K562 (cell line): ENCODE measurements at regions not wholly inside any gene's neighbourhood (a gene's known extent, or its start where the extent isn't known, plus 50 kb on each side); places are given as distances from the start of the nearest gene placed in this dataset.

ENCODE experiments used
- CTCF ChIP-seq, 3 experiments: IDR thresholded peaks in 2 of 3; conservative IDR thresholded peaks in 1 of 3; 2 replicates each; pipeline ENCODE4 v1.5.1; 2011 to 2012; ENCODE audit warnings: low read length in 3 of 3, mild to moderate bottlenecking in 3 of 3, control low read depth in 2 of 3, improper control_type of control experiment in 1 of 3, inconsistent platforms in 1 of 3, low read depth in 1 of 3, mixed read lengths in 1 of 3, moderate library complexity in 1 of 3; ENCODE audit not compliant: insufficient read depth in 2 of 3
- HDAC2 ChIP-seq: fragments of 450-650 bp; IDR thresholded peaks from 2 replicates; pipeline ENCODE4 v1.6.1; 2016; ENCODE audit warnings: mild to moderate bottlenecking
- JUN ChIP-seq, 2 experiments: sonication (generic) in 1 of 2; formaldehyde crosslinking in 1 of 2; IDR thresholded peaks; 2 replicates each; pipeline versions ENCODE4 v1.6.1 to v1.8.0; 2012 to 2022; ENCODE audit warnings: borderline replicate concordance in 2 of 2, mild to moderate bottlenecking in 2 of 2, improper control_type of control experiment in 1 of 2, low read depth in 1 of 2, low read length in 1 of 2, missing genetic modification reagents in 1 of 2
- NELFE ChIP-seq: IDR thresholded peaks from 2 replicates; pipeline ENCODE4 v1.6.1; 2011; ENCODE audit warnings: mild to moderate bottlenecking; ENCODE audit not compliant: insufficient read depth, insufficient read length
- NFIC ChIP-seq: fragments of 450-650 bp; IDR thresholded peaks from 2 replicates; pipeline ENCODE4 v1.6.1; 2017; ENCODE audit warnings: mild to moderate bottlenecking, inconsistent platforms
- POLR2A ChIP-seq: fragments of 450-650 bp; conservative IDR thresholded peaks from 2 replicates; pipeline ENCODE4 v1.6.1; 2016
- POLR2AphosphoS5 ChIP-seq: IDR thresholded peaks from 2 replicates; pipeline ENCODE4 v1.6.1; 2011; ENCODE audit warnings: mild to moderate bottlenecking, low read depth, low read length, moderate library complexity; ENCODE audit not compliant: control insufficient read depth, insufficient read depth
- RBM15 ChIP-seq: fragments of 200-400 bp; formaldehyde crosslinking; IDR thresholded peaks from 2 replicates; pipeline ENCODE4 v1.6.1; 2018; ENCODE audit warnings: mild to moderate bottlenecking, low read length, moderate library complexity; ENCODE audit not compliant: insufficient read depth
- ZNF184 ChIP-seq: sonication (generic); formaldehyde crosslinking; IDR thresholded peaks from 2 replicates; pipeline ENCODE4 v1.5.0; 2020; ENCODE audit warnings: missing genetic modification reagents
- TF ChIP-seq, protein P1 (sequence below): fragments of 250-450 bp; sonication (Bioruptor Pico); IDR thresholded peaks from 2 replicates; pipeline ENCODE4 v1.8.0; 2021; ENCODE audit warnings: moderate library complexity, mild to moderate bottlenecking, inconsistent platforms

GRCh38 chr5:8842971-8843551, 702.8 kb downstream of the SEMA5A start:
- TF ChIP-seq POLR2A (no peak), HDAC2 (no peak), RBM15 (no peak), NFIC (no peak), ZNF184 (CRISPR knock-in tag) (no peak), CTCF (IDR thresholded peaks at IDR 0.05 in 2 of 3, conservative IDR thresholded peaks at IDR 0.05 in 1 of 3; ENCODE audit: insufficient read depth in 2 of 3, low read depth in 1 of 3, low read length in 3 of 3) (no peak), POLR2AphosphoS5 (no peak), JUN (IDR thresholded peaks at IDR 0.05; ENCODE audit: borderline replicate concordance, low read depth, low read length) (no peak), JUN (CRISPR knock-in tag; IDR thresholded peaks at IDR 0.05; ENCODE audit: borderline replicate concordance) (no peak), NELFE (no peak)
- TF ChIP-seq, protein P1, sequence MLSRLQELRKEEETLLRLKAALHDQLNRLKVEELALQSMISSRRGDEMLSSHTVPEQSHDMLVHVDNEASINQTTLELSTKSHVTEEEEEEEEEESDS (CRISPR knock-in tag), result no peak
